ENCODE measurements at regions not wholly inside any gene's neighbourhood (a gene's known extent, or its start where the extent isn't known, plus 50 kb on each side); places are given as distances from the start of the nearest gene placed in this dataset.

GRCh38 chr1:240036526-240036925, 55.2 kb upstream of the FMN2 start:
- no peak for DNase-seq
- intact Hi-C loops (cut with micrococcal nuclease), result no loop called here
- no peak for ATAC-seq
- CTCF ChIA-PET, result no interaction called here
- Mint-ChIP-seq H3K4me3 (no peak overlapping the region), H3K36me3 (ENCODE audit: low read depth) (no peaks in the 10 kb centered on the region), H3K9me3 (no peaks in the 10 kb centered on the region), H3K27ac (no peak overlapping the region), H3K27me3 (no peaks in the 10 kb centered on the region), H3K4me1 (ENCODE audit: low read depth) (no peaks in the 10 kb centered on the region)
- TF ChIP-seq, protein P1, sequence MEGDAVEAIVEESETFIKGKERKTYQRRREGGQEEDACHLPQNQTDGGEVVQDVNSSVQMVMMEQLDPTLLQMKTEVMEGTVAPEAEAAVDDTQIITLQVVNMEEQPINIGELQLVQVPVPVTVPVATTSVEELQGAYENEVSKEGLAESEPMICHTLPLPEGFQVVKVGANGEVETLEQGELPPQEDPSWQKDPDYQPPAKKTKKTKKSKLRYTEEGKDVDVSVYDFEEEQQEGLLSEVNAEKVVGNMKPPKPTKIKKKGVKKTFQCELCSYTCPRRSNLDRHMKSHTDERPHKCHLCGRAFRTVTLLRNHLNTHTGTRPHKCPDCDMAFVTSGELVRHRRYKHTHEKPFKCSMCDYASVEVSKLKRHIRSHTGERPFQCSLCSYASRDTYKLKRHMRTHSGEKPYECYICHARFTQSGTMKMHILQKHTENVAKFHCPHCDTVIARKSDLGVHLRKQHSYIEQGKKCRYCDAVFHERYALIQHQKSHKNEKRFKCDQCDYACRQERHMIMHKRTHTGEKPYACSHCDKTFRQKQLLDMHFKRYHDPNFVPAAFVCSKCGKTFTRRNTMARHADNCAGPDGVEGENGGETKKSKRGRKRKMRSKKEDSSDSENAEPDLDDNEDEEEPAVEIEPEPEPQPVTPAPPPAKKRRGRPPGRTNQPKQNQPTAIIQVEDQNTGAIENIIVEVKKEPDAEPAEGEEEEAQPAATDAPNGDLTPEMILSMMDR (IDR thresholded peaks at IDR 0.05), result no peak
- POLR2A ChIA-PET, result no interaction called here

All from activated CD8-positive, alpha-beta T cell treated with anti-CD3 and anti-CD28 coated beads for 36 hours (primary cell).